Kidney (tissue), 13 donors: ENCODE measurements at regions not wholly inside any gene's neighbourhood (a gene's known extent, or its start where the extent isn't known, plus 50 kb on each side); places are given as distances from the start of the nearest gene placed in this dataset.

Source experiments
- DNase-seq, 5 donors: peaks; one replicate each; pipeline ENCODE4 v3.0.0-alpha.2; 2013 to 2020
- FAIRE-seq: peaks from 2 replicates; lab custom pipeline; 2012; peaks lifted over from hg19 to GRCh38; lab: Jason Lieb, UNC
- H3K27ac ChIP-seq, 2 donors: one replicate each; pipeline ENCODE4 v1.7.0; 2013; ENCODE audit warnings: low read depth in 2 of 2, low read length in 2 of 2, inconsistent platforms in 1 of 2
- H3K27me3 ChIP-seq: one replicate; pipeline ENCODE4 v1.7.1; 2013; ENCODE audit warnings: low read length, inconsistent platforms; ENCODE audit not compliant: control insufficient read depth, insufficient read depth
- H3K36me3 ChIP-seq, 3 donors: one replicate each; pipeline versions ENCODE4 v1.7.0 to v1.7.1; 2013; ENCODE audit warnings: low read length in 3 of 3, control low read depth in 1 of 3, inconsistent platforms in 1 of 3; ENCODE audit not compliant: insufficient read depth in 3 of 3, control insufficient read depth in 2 of 3
- H3K4me1 ChIP-seq, 3 donors: one replicate each; pipeline versions ENCODE4 v1.7.0 to v1.7.1; 2013; ENCODE audit warnings: low read length in 3 of 3, inconsistent platforms in 1 of 3, low read depth in 1 of 3; ENCODE audit not compliant: control insufficient read depth in 2 of 3, insufficient read depth in 2 of 3
- H3K4me3 ChIP-seq, 3 donors: one replicate each; pipeline versions ENCODE4 v1.7.0 to v1.8.1; 2013; ENCODE audit warnings: low read length in 3 of 3, control low read depth in 1 of 3, inconsistent platforms in 1 of 3
- H3K9ac ChIP-seq, 3 donors: one replicate each; pipeline versions ENCODE4 v1.7.0 to v1.7.1; 2013; ENCODE audit warnings: low read length in 3 of 3, control low read depth in 1 of 3, inconsistent platforms in 1 of 3
- H3K9me3 ChIP-seq, 3 donors: one replicate each; pipeline versions ENCODE4 v1.7.0 to v1.7.1; 2013; ENCODE audit warnings: low read length in 3 of 3, control low read depth in 1 of 3, inconsistent platforms in 1 of 3; ENCODE audit not compliant: control insufficient read depth in 2 of 3, insufficient read depth in 1 of 3
- CTCF ChIP-seq: IDR thresholded peaks from 3 replicates; pipeline ENCODE4 v1.5.1; 2012; ENCODE audit warnings: mild to moderate bottlenecking, moderate library complexity, borderline replicate concordance; ENCODE audit not compliant: insufficient read depth; ENCODE audit errors: extremely low read depth
- intact Hi-C: fragments of 100-400 bp; cut with DNase I; formaldehyde crosslinking; loops from one replicate; pipeline ENCODE4 v1.11.1; 2022
- donor health status: control.
- donor health status: control.
- donor health status: control.
- donor health status: control.
- donor health status: control.
- donor health status: DM: yes; HTN: yes; CAD: no.
- donor health status: Normal renal cell carcinoma (clear cell type).

- no peaks in the 10 kb centered on the region for H3K27me3 ChIP-seq
- no peak for TF ChIP-seq CTCF
- no peaks in the 10 kb centered on the region for H3K36me3 ChIP-seq
- DNase-seq (no peak), FAIRE-seq (no peak)
- H3K9ac ChIP-seq, result no peak overlapping the region
- no peak overlapping the region for H3K27ac ChIP-seq
- no peaks in the 10 kb centered on the region for H3K4me1 ChIP-seq
- no peak overlapping the region for H3K4me3 ChIP-seq
- intact Hi-C loops, result no loop called here
- H3K9me3 ChIP-seq, result no peaks in the 10 kb centered on the region
These were observed 164.3 kb upstream of the CHST9 start for GRCh38 chr18:27349284-27349882.

GRCh38 chr18:27331606-27332005 lies 146.5 kb upstream of the CHST9 start:
- H3K9me3 ChIP-seq, result no peaks in the 10 kb centered on the region
- no peaks in the 10 kb centered on the region for H3K4me1 ChIP-seq
- H3K27ac ChIP-seq, result no peak overlapping the region
- H3K9ac ChIP-seq, result no peak overlapping the region
- intact Hi-C loops, result no loop called here
- FAIRE-seq, result no peak
- no peaks in the 10 kb centered on the region for H3K36me3 ChIP-seq
- H3K27me3 ChIP-seq, result no peaks in the 10 kb centered on the region
- TF ChIP-seq CTCF, result no peak
- H3K4me3 ChIP-seq, result no peak overlapping the region
- DNase-seq, result no peak

- no peak for TF ChIP-seq CTCF
- Histone ChIP-seq H3K27ac (no peak overlapping the region), H3K4me1 (no peaks in the 10 kb centered on the region), H3K9me3 (no peaks in the 10 kb centered on the region), H3K9ac (no peak overlapping the region), H3K36me3 (no peaks in the 10 kb centered on the region), H3K4me3 (no peak overlapping the region), H3K27me3 (no peaks in the 10 kb centered on the region)
- intact Hi-C loops, result no loop called here
- FAIRE-seq (no peak), DNase-seq (peak in 3 of 5 donors; percentile 23 to 82 (median 47))
These were observed 129.9 kb upstream of the CHST9 start for GRCh38 chr18:27314996-27315395.

GRCh38 chr18:27313678-27314077 lies 128.6 kb upstream of the CHST9 start:
- intact Hi-C loops, result no loop called here
- no peaks in the 10 kb centered on the region for H3K4me1 ChIP-seq
- DNase-seq (peak in 2 of 5 donors; percentile 39 to 66), FAIRE-seq (no peak)
- TF ChIP-seq CTCF, result no peak
- H3K36me3 ChIP-seq, result no peaks in the 10 kb centered on the region
- no peaks in the 10 kb centered on the region for H3K27me3 ChIP-seq
- H3K9me3 ChIP-seq, result no peaks in the 10 kb centered on the region
- H3K9ac ChIP-seq, result no peak overlapping the region
- H3K27ac ChIP-seq, result no peak overlapping the region
- H3K4me3 ChIP-seq, result no peak overlapping the region
